Neural cell (in vitro differentiated cells): ENCODE measurements at regions not wholly inside any gene's neighbourhood (a gene's known extent, or its start where the extent isn't known, plus 50 kb on each side); places are given as distances from the start of the nearest gene placed in this dataset.

Source experiments
- EP300 ChIP-seq: fragments of 450-650 bp; conservative IDR thresholded peaks from 2 replicates; pipeline ENCODE4 v1.6.1; 2014; ENCODE audit warnings: antibody characterized with exemption, mild to moderate bottlenecking, moderate library complexity; ENCODE audit not compliant: poor library complexity, severe bottlenecking
- EZH2 ChIP-seq: fragments of 200-600, 300-800 bp; shearing (Covaris generic), sonication (generic); IDR thresholded peaks from 2 replicates; pipeline ENCODE4 v1.6.1; 2014; ENCODE audit warnings: antibody characterized with exemption, low read length, borderline replicate concordance, mild to moderate bottlenecking; ENCODE audit not compliant: insufficient read depth, poor library complexity, severe bottlenecking
- REST ChIP-seq: IDR thresholded peaks from 2 replicates; pipeline ENCODE4 v1.6.1; 2012; ENCODE audit warnings: borderline replicate concordance
- TAF1 ChIP-seq: IDR thresholded peaks from 2 replicates; pipeline ENCODE4 v1.6.1; 2012; ENCODE audit warnings: low read depth
- TF ChIP-seq, protein P1 (sequence below): fragments of 450-650 bp; IDR thresholded peaks from 2 replicates; pipeline ENCODE4 v1.5.1; 2014; ENCODE audit warnings: antibody characterized with exemption, mild to moderate bottlenecking, moderate library complexity; ENCODE audit not compliant: poor library complexity, severe bottlenecking

DNA sequence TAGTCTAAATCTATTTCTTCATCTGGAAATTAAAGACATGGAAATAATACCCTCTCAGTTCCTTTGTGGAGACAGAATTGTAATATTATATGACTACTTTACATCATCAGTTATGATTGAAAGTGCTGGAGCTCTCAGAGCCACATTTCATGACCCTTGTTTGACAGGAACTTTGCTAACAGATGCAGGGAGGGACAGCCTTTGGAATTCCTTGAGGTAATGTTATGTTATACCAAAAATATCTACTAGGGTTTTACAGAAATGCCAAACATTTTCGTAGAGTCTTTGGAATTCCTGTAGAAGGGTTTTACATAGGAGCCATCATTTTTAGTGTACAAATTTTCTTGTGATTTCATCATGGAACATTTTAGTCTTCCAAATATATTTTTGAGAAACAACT is 57.4 kb upstream of the ADAMTS5 start:
- TF ChIP-seq, protein P1, sequence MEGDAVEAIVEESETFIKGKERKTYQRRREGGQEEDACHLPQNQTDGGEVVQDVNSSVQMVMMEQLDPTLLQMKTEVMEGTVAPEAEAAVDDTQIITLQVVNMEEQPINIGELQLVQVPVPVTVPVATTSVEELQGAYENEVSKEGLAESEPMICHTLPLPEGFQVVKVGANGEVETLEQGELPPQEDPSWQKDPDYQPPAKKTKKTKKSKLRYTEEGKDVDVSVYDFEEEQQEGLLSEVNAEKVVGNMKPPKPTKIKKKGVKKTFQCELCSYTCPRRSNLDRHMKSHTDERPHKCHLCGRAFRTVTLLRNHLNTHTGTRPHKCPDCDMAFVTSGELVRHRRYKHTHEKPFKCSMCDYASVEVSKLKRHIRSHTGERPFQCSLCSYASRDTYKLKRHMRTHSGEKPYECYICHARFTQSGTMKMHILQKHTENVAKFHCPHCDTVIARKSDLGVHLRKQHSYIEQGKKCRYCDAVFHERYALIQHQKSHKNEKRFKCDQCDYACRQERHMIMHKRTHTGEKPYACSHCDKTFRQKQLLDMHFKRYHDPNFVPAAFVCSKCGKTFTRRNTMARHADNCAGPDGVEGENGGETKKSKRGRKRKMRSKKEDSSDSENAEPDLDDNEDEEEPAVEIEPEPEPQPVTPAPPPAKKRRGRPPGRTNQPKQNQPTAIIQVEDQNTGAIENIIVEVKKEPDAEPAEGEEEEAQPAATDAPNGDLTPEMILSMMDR = no peak
- no peak for TF ChIP-seq REST
- no peak for TF ChIP-seq EP300
- TF ChIP-seq EZH2 = no peak
- no peak for TF ChIP-seq TAF1
